OCI-LY3 (cell line): ENCODE measurements at regions not wholly inside any gene's neighbourhood (a gene's known extent, or its start where the extent isn't known, plus 50 kb on each side); places are given as distances from the start of the nearest gene placed in this dataset.
A peak's percentile ranks its signal among the peaks of the same experiment; 100 is the strongest.

Experiments used
- H2AFZ ChIP-seq: fragments of 200-600, 300-600 bp; shearing (Covaris generic); 2 replicates; pipeline ENCODE4 v1.6.0; 2014; ENCODE audit warnings: antibody characterized with exemption, low read depth, low read length
- H3K27ac ChIP-seq: fragments of 200-600, 300-600 bp; sonication (generic); 2 replicates; pipeline ENCODE4 v1.5.1; 2014; ENCODE audit warnings: mild to moderate bottlenecking, low read length, moderate library complexity, mixed read lengths
- H3K27me3 ChIP-seq: fragments of 200-600, 300-600 bp; sonication (generic); 2 replicates; pipeline ENCODE4 v1.6.1; 2014; ENCODE audit warnings: low read depth, low read length, mixed read lengths
- H3K36me3 ChIP-seq: fragments of 200-600, 300-600 bp; sonication (generic); replicated peaks from 2 replicates; pipeline ENCODE3; 2014; ENCODE audit warnings: low read depth, low read length, mixed read lengths
- H3K4me1 ChIP-seq: fragments of 300-600, 200-600 bp; sonication (generic); 2 replicates; pipeline ENCODE4 v1.6.1; 2014; ENCODE audit warnings: low read length, mixed read lengths
- H3K4me2 ChIP-seq: fragments of 200-600, 300-600 bp; sonication (generic); 2 replicates; pipeline ENCODE4 v1.6.1; 2014; ENCODE audit warnings: low read length, mixed read lengths
- H3K4me3 ChIP-seq: fragments of 300-600, 200-600 bp; sonication (generic); 2 replicates; pipeline ENCODE4 v1.5.1; 2014; ENCODE audit warnings: antibody characterized with exemption, mild to moderate bottlenecking, low read length, moderate library complexity
- H3K79me2 ChIP-seq: fragments of 300-600, 200-600 bp; shearing (Covaris generic); 2 replicates; pipeline ENCODE4 v1.6.1; 2014; ENCODE audit warnings: mild to moderate bottlenecking, low read length, mixed read lengths
- H3K9ac ChIP-seq: fragments of 300-600, 200-600 bp; shearing (Covaris generic); 2 replicates; pipeline ENCODE4 v1.6.0; 2014; ENCODE audit warnings: mild to moderate bottlenecking, low read length, moderate library complexity
- H3K9me3 ChIP-seq: fragments of 200-600, 300-600 bp; shearing (Covaris generic); 2 replicates; pipeline ENCODE4 v1.6.1; 2014; ENCODE audit warnings: low read length, mixed read lengths; ENCODE audit not compliant: insufficient read depth
- H4K20me1 ChIP-seq: fragments of 200-600, 300-600 bp; sonication (generic); 2 replicates; pipeline ENCODE4 v1.6.1; 2016; ENCODE audit warnings: low read length, mixed read lengths; ENCODE audit not compliant: insufficient read depth
- EZH2phosphoT487 ChIP-seq: fragments of 200-600 bp; shearing (Covaris generic); IDR thresholded peaks from 2 replicates; pipeline ENCODE4 v1.6.1; 2018; ENCODE audit warnings: antibody characterized with exemption, mixed run types, low read depth
- TF ChIP-seq, protein P1 (sequence below): fragments of 200-600, 300-600 bp; sonication (generic); IDR thresholded peaks from 2 replicates; pipeline ENCODE4 v1.5.1; 2014; ENCODE audit warnings: antibody characterized with exemption, low read length, low read depth

DNA sequence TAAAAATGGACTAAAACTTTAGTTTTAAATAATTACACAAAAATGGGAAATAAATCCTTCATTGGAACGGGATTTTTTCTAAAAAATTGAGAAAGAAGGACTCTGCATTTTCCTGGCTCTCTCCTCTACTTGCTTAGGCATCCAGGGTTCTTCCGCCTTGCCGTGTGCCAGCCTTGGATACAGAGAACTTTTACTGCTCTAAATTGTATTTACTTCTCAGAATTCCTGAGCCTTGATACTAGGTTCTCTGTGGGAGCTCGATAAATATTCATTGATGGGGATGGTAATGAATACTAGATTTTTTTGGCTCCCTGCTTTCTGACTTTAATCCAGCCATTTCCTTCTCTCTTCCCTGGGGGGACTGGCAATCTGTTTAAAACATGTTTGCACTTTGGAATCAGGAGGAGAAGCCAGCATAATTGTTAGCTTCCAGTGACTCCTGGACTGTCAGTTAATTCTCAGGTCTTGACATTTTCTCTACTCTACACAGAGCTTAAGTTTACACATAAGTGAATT is 746.1 kb upstream of the LRRTM1 start:
- H3K36me3 ChIP-seq: no peaks in the 10 kb centered on the region
- no peak overlapping the region for H3K27ac ChIP-seq
- H3K9me3 ChIP-seq: no peaks in the 10 kb centered on the region
- H3K4me2 ChIP-seq: no peak overlapping the region
- no peaks in the 10 kb centered on the region for H3K79me2 ChIP-seq
- no peaks in the 10 kb centered on the region for H4K20me1 ChIP-seq
- TF ChIP-seq, protein P1, sequence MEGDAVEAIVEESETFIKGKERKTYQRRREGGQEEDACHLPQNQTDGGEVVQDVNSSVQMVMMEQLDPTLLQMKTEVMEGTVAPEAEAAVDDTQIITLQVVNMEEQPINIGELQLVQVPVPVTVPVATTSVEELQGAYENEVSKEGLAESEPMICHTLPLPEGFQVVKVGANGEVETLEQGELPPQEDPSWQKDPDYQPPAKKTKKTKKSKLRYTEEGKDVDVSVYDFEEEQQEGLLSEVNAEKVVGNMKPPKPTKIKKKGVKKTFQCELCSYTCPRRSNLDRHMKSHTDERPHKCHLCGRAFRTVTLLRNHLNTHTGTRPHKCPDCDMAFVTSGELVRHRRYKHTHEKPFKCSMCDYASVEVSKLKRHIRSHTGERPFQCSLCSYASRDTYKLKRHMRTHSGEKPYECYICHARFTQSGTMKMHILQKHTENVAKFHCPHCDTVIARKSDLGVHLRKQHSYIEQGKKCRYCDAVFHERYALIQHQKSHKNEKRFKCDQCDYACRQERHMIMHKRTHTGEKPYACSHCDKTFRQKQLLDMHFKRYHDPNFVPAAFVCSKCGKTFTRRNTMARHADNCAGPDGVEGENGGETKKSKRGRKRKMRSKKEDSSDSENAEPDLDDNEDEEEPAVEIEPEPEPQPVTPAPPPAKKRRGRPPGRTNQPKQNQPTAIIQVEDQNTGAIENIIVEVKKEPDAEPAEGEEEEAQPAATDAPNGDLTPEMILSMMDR: no peak
- no peak for TF ChIP-seq EZH2phosphoT487
- no peaks in the 10 kb centered on the region for H3K27me3 ChIP-seq
- H3K4me3 ChIP-seq: no peak overlapping the region
- no peaks in the 10 kb centered on the region for H3K4me1 ChIP-seq
- H3K9ac ChIP-seq: no peak overlapping the region
- no peak overlapping the region for H2AFZ ChIP-seq

DNA sequence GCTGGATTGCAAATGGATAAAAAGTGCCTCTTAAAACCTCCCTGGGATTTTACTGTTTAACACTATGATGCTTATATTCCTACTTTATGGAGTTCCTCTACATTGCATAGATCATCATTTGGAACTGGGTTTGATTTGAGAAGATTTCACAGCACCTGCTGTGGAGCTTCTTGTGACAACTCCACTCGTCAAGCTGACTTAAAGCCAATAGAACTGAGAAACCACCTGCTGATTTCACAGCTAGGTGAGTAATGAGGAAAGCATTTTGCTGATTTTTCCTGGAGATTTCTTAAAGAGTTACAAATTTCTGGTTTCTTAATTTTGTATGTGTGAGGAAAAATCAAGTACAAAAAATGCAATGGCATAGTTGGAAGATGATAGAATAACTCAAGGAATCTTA is 739.1 kb upstream of the LRRTM1 start:
- Histone ChIP-seq H3K4me3 (no peak overlapping the region), H3K4me1 (no peaks in the 10 kb centered on the region), H3K27me3 (no peaks in the 10 kb centered on the region), H2AFZ (no peak overlapping the region), H3K79me2 (no peaks in the 10 kb centered on the region), H3K4me2 (no peak overlapping the region), H4K20me1 (no peaks in the 10 kb centered on the region), H3K36me3 (no peaks in the 10 kb centered on the region), H3K9ac (no peak overlapping the region), H3K27ac (no peak overlapping the region), H3K9me3 (no peaks in the 10 kb centered on the region)
- TF ChIP-seq, protein P1: no peak
- no peak for TF ChIP-seq EZH2phosphoT487

DNA sequence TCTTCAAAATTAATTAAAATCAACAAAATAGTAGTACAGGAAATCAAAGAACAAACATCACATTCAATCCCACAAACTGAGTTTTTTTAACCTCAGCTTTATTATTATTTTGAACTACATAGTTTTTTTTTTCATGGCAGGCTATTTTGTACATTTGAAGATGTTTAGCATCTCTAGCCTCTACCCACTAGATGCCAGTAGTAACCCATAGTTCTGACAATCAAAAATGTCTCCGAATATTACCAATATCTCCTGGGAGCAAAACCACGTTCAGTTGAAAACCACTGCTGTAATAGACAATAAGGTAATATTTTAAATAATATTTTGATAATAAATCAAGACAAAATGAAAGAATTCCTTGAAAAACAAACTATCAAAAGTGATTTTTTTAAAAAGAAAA is 702.6 kb upstream of the LRRTM1 start:
- no peak overlapping the region for H3K9ac ChIP-seq
- no peak overlapping the region for H2AFZ ChIP-seq
- H3K27me3 ChIP-seq: no peaks in the 10 kb centered on the region
- H3K36me3 ChIP-seq: no peaks in the 10 kb centered on the region
- no peak overlapping the region for H3K4me2 ChIP-seq
- H3K4me1 ChIP-seq: no peaks in the 10 kb centered on the region
- H3K9me3 ChIP-seq: 0 out of 2 replicates have a peak, but pooled peaks cover 4% of the 10 kb centered on the region
- no peaks in the 10 kb centered on the region for H3K79me2 ChIP-seq
- H4K20me1 ChIP-seq: no peaks in the 10 kb centered on the region
- TF ChIP-seq, protein P1: peak; percentile 38
- TF ChIP-seq EZH2phosphoT487: no peak
- H3K27ac ChIP-seq: no peak overlapping the region
- no peak overlapping the region for H3K4me3 ChIP-seq

DNA sequence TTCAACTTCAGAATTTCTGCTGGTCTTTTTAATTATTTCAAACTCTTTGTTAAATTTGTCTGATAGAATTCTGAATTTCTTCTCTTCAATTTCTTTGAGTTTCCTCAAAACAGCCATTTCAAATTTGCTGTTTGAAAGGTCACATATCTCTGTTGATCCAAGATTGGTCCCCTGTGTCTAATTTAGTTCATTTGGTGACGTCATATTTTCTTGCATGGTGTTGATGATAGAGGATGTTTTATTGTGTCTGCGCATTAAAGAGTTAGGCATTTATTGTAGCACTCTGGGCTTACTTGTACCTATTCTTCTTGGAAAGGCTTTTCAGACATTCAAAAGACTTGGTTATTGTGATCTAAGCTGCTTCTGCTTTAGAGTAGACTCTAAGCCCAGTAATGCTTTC is 698.4 kb upstream of the LRRTM1 start:
- Histone ChIP-seq H3K9me3 (0 out of 2 replicates have a peak, but pooled peaks cover 4% of the 10 kb centered on the region), H3K36me3 (no peaks in the 10 kb centered on the region), H3K79me2 (no peaks in the 10 kb centered on the region), H3K4me2 (no peak overlapping the region), H2AFZ (no peak overlapping the region), H3K4me3 (no peak overlapping the region), H3K9ac (no peak overlapping the region), H3K27me3 (no peaks in the 10 kb centered on the region), H3K27ac (no peak overlapping the region), H3K4me1 (no peaks in the 10 kb centered on the region), H4K20me1 (no peaks in the 10 kb centered on the region)
- TF ChIP-seq, protein P1: no peak
- no peak for TF ChIP-seq EZH2phosphoT487
